Pons (tissue), 1 donor: ENCODE measurements at regions not wholly inside any gene's neighbourhood (a gene's known extent, or its start where the extent isn't known, plus 50 kb on each side); places are given as distances from the start of the nearest gene placed in this dataset.

ENCODE experiments used
- DNase-seq: peaks from one replicate; pipeline ENCODE4 v3.0.0-alpha.2; 2016; ENCODE audit warnings: low spot score

DNA sequence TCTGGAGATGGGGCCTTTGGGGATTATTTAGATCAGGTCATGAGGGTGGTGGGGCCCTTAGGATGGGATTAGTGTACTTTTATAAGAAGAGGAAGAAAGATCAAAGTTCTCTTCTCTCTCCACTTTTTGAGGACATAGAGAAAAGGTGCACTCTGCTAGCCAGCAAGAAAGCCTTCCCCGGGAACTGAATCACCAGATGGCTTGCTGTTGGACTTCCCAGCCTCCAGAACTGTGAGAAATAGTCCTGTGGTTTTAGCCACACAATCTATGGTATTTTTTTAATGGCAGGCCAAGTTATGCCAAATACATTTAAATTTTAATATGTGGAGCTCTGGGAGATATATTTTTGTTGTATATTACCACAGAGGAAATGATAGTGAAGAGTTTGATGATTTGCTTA is 385.8 kb downstream of the KLF12 start:
- DNase-seq: no peak

DNA sequence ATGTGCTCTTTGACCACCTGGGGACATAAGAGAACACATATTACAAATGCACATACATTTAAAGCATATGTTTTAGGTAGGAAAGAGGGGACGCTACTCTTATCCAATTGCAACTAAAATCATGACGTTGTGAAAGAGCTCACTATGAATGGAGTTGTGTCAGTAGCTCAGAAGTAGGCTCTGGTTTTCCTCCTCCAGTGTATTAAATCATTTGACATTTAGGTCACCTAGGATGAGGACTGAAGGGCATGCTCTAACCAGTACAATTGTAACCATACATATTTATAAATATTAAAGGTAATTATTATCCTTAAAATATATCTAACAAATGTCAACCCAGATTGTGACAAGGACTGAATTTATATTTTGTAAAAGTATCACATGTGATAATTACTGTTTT is 389.0 kb downstream of the KLF12 start:
- no peak for DNase-seq

DNA sequence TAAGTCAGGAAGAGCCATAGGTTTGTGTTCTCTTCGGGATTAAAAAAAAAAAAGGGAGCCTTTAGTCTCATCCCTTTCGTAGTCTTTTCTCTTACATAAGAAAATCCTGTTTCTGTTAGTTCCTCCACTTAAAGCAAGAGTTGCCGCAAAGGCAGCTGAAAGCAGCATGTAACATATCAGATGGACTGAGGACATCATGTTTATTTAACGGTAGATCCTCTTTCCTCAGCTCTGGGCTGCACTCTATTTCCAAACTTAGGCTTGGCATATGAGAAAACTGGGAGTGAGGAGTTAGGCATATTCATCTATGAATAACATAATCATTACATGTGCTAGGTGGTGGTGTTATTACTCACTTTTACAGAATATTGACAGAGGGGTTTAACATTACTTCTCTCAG is 391.2 kb downstream of the KLF12 start:
- DNase-seq: no peak

DNA sequence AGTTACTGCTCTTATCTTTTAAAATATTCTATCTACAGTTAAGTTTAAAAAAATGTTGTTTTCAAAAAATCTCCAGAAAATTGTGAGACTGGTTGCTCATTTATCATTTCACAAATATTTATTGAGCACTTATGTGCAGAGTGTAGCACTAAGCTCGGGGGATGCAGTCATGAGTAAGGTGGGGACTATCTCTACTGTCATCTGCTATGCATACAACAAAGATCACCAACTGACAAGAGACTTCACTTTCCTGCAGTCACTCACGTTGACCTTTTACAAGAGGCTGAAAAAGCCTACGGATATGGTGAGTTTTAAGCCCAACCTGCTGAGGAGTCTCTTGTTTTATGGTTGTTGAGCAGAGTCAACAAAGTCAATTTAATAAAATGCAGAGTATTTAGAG is 392.5 kb downstream of the KLF12 start:
- no peak for DNase-seq

DNA sequence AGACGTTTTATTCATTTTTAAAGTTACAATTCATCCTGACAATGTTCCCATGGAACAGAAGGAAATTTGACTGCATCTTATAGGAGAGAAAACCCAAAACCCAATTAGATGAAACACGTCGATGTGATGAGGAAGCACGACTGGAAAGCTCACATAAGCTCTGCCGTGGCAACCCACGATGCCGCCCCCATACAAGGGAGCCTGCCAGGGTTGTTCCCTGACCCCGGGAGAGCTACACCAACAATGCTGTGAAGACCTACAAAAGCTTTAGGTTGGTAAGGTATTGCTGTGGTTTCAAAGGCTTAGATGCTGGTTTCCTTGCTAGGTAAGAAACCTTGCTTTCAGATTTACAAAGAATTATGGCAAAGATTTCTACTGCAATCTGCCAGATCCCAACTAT is 393.1 kb downstream of the KLF12 start:
- DNase-seq: no peak

DNA sequence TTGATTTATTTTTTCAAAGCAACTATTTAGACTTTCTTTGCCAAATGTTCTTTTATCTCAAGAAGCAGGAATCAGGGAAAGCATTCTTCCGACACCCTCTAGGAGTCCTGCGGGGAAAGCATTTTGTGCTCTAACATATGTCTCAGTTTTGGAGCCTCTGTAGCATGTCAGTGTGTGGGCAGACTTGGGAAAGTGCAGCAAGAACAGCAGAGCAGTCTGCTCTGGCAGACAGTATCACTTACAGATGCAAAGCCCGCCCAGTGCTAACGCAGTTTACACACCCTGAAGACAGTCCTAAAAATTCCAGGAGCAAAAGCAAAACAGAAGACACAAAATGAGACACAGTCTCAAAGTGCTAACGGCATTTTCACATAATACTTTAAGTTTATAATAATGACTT is 393.5 kb downstream of the KLF12 start:
- peak; percentile 12 for DNase-seq

DNA sequence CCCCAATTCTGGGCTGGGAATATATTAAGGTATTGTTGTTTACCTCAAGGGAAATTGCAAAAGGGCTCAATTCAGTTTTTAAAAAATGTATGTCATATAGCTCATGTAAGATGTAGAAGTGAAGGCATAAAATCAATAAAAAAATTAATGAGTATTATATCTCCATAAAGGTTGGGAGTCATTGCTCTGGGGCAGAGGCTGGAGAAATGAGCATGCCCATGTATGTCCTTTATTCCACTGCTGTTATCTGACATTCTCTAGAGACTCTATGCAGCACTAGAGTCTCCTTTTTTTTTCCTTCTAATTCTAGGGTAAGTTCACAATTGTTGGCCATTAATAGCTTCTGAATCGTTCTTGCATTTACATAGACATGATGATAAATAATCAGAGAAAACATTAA is 394.8 kb downstream of the KLF12 start:
- no peak for DNase-seq

DNA sequence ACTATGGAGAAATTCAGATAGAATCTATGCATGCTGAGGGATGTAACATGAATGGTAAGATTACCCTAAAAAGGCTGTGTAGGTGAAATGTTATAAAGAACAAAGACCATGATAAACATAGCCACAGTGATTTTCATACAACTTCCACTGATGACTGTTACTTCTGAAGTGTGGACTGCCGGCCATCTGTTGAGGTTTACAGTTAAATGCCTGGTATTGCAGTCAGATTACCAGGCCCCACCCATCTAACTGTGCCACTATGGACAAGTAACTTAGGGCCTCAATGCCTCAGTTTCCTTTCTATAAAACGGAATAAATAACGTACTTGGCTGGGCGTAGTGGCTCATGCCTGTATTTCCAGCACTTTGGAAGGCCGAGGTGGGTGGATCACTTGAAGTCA is 395.6 kb downstream of the KLF12 start:
- DNase-seq: no peak

DNA sequence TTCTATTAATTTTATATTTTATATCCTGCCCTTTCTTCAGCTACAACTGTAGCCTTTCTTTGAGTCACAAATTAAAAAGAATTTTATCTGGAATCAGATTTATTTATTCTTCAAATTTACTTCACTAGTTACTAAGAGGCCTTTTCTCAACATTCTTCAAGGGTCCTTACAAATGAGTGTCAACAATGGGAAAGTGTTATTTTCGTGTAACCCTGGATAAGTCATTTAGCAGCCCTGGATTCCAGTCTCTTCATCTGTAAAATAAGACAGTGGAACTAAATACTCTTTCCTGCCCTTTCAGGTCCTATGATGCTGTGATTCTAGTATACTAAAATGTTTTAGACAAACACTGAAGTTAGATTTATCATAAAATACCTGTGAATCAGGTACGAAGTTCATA is 397.0 kb downstream of the KLF12 start:
- no peak for DNase-seq

DNA sequence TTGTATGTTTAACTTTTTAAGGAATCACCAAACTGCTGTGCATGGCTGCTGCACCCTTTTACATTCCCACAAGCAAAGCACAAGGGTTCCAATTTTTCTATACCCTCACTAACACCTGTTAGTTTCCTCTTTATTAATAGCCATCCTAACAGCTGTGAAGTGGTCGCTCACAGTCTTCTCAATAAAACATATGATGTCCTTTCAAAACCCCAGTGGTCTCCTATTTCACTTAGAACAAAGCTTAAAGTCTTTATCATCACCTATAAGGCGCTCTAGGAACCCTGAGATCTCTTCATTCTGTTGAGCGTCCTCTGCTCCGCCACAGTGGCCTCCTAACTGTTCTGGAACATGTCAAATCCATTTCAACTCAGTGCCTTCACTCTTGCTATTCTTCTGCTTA is 400.5 kb downstream of the KLF12 start:
- no peak for DNase-seq

DNA sequence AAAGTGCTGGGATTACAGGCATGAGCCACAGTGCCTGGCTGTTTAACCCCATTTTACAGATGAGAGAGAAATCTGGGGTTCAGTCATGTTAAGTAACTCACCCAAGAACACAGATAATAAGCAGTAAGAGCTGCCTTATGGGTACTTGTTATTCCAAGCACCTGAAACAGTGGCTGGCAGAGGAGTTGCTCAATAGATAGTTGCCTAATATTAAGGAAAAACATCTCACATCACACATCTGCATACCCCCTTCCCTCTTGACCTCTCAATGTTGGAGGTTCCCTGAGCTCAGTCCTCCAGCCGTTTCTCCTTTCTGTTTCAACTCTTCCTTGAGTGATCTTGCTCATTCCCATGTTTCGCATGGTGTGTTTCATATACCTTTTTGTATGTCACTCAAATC is 401.9 kb downstream of the KLF12 start:
- no peak for DNase-seq

DNA sequence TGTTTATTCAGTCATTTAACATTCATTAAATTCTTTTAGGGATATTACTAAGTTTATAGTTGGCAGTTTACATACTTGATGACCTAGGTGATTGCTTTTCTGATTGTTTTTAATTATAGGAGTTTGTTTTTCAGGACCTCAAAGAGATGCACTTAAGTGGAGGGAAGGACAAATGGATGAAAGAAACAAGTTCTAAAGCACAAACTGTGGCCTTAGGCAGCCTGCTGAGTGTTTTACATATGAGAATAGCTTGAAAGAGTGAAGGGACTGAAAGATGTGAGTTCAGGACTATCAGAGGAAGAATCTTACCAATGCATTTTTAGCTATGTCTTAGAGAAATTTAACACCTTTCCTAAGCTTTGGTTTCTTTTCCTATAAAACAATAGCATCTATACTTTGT is 402.6 kb downstream of the KLF12 start:
- DNase-seq: no peak

DNA sequence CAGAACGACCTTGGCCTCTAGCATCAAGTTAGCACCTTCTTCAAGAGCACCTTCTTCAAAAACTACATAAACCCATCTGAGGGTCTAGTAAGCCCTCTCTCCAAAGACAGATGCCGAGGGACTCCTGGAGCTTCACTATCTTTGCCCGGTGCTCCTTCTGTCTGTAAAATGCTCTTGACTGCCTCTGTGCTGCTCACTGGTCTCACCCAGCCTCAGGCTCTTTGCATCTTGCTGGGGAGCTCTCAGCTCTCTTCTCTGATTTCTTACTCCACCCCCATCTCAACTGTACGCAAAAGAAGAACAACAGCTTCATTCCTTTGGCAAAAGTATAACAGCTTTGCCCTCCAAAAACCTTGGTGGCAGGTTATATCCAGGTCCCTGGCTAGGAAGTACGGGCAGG is 404.2 kb downstream of the KLF12 start:
- DNase-seq: no peak

DNA sequence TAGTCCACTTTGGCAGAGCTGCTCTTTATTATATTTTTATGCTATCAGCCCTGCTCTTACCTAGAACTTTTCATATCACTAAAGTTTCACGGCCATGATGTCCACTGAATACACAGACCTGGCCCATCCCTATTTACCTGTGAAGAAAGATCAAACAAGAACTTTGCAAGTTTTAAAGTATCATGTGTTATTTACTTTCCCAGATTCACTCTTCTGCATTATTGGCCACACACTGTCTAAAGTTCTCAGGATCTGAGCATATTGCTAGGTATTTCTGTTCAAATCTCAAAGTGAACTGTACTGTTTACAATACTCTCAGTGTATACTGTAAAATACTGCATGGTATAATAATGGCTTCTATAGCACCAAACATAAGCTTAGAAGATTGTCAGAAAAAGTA is 405.2 kb downstream of the KLF12 start:
- DNase-seq: no peak

DNA sequence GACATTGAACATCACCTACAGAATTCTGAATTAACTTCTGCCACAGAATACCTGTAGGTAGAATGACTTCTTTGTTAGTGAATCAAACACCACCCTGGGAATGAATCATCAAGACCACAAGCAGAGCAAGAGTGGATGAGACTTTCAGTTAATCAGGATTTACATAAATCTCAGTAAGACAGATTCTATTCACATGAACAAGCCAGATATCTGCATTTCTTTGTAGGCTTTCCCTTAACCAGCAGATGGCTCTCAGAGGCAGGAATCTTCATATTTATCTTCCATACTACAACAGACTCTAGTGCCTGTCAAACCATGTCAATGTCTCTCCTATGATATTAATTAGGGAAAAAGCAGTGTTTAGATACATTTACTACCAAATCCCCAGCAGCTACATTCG is 412.1 kb downstream of the KLF12 start:
- peak; percentile 26 for DNase-seq

DNA sequence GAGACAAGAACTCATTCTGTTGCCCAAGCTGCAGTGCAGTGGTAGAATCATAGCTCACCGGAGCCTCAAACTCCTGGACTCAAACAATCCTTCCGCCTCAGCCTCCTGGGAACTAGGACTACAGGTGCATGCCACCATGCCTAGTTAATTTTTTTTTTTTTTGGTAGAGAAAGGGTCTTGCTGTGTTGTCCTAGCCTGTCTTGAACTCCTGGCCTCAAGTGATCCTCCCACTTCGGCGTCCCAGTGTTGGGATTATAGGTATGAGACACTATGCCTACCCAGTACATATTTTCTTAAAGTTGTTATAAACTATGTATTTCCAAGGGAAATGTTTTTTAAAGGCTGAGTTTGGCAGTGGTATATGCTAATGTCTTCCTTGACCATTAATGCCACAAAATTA is 412.6 kb downstream of the KLF12 start:
- no peak for DNase-seq

DNA sequence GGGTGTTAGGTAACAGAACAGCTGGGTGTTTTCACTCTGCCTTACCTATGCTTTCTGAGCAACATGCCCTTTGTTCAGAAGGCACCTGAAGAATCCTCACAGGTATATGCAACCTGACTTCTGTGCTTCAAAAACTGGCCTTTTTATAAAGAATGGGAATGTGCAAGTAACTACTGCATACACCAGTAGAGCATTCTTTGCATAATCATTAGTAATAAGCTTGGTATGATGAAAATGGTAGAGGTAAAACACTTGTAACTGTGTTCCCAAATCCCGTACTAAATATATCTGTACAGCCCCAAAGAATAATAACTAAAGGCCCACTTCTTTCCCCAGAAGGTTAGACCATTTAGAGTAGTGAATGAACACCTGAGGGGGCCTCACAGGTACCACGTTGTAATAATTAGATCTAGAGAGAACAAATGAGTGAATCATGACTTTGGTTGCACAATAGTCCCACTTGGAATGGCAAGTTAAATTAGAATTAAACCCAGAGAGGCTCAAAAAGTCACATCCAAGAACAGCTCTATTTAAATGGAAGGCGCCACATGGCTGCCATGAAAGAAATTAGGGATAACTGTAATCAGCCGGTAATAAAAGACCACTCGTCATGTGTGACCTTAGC is 413.9 kb downstream of the KLF12 start:
- no peak for DNase-seq

DNA sequence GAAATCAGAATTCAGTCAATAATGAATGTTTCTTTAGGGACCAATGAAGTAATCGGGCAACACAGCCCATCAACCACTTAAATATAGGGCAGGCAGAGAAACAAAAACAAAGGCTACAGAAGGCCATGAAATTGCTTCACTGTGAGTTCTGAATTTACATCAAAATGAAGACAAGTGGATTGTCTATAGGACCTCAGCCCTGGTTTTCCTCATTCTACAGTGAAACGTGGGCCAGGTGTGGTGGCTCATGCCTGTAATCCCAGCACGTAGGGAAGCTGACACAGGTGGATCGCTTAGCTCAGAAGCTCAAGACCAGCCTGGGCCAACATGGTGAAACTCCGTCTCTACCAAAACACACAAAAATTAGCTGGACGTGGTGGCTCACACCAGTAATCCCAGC is 416.0 kb downstream of the KLF12 start:
- DNase-seq: no peak

DNA sequence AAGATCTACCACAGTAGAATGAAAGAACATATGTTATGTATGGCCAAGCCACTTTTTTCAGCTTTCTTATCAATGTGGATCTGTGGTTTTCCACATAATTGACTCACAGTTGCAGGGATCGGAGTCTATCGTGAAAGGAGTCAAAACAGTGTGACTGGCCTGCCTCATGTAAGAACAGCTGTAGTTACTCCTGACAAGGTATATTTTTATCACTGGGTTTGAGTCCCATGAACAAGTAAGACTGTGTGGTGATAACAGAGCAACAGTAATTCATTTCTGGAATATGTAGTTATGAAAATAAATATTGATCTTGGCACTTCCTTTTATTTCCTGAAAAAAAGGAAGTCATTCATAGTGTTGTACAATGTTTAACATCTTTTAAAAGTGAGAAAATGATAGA is 416.6 kb downstream of the KLF12 start:
- DNase-seq: no peak

DNA sequence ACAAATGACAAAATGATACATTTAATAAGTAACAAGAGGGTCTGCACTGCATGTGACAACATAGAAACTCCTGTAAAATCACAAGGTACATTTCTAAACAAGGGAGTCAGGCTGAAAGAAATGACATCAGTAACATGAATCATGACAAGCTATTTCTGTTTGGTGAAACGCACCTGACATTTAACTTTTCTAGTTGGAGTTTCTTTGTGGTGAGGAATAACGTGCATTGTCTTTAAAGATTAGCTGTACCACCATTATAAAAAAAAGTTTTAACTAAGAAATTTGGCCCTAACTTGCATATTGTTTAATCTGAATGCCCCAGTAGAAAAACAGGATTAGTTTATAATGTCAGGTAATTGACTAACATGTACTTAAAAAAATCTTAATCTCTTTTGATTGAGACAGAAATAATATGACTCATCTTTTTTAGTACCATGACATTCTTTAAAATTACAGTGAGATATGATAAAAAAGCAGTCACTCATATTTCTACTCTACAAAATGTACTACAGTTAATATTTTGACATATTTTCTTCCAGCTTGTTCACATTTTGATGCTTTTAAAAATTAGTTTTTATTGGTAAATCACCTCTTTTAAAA is 418.2 kb downstream of the KLF12 start:
- DNase-seq: no peak

DNA sequence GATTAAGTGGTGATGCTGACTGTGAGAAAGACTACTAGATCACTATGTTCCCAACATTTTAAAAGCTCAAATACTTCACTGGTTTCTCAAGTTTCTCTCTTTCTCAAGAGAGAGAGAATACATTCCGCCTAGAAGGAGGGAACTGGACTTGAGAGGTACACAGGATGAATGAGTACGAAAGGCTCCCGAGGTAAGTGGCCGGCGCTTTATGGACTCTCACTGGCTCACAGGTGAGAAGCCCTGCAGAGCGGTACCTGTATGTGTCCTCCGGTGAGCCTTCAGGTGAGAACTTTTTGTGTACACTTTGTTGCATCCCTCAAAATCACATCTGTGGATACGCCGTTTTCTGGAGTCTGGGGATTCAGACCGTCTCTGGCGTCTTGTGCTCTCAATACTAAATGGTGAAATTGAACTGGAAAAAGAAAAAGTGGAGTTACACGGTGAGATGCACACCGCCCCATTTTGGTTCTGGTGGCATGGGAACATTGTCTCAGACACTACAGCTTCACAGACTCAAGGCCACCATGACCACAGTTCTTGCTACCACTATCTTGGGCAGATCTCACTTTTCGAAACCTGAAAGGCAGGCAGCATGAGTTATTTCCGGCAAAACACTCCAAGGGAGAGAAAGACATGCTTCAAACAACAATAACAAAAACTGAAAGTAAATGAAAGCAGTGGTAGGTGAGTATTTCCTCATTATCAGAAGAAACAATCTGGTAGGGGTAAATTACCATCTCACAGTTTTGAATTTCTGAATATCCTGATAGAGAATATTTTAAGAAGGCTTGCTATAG is 418.9 kb downstream of the KLF12 start:
- no peak for DNase-seq

DNA sequence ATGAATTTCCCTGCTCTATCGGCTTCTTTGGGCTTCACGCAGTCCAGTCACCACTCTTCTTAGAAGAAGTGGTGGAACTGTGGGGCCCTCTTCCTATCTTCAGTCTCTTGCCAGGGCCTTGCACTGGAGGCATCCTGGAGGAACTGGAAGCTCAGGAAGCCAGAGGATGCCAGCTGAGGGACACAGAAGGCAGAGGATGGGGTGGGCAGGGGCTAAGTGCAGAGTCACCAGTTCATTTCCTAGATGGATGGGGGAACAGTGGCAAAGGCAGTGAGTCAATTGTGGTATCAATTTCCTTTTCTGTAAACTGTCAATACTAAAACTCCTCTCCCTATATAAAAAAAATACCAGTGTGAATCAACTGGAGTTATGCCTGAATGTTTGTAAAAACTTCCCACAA is 419.7 kb downstream of the KLF12 start:
- DNase-seq: no peak

DNA sequence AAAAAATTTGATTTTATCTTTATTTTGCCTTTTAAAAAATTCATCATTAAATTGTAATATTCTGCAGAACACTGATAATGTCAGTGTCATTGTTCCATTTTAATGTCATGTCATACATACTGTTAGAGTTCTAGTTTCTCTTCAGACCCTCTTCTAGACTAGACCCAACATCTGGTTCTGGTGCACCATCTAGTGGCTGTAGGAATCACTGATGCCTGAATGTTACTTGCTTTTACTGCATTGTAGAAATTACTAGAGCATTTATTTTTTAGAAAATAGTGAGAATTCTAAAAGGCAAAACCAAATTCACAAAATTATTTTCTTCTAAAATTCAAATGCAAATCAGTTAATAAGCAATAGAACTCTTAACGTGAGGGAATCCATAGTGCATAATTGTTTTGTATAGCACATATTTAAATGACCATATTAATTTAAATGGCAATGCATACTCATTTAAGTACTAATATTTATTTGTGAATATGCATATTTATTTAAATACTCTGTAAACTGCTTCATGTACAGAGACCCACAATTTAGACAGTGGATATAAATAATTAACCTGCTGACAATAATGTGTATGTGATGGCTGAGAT is 425.7 kb downstream of the KLF12 start:
- DNase-seq: peak; percentile 76
